Common myeloid progenitor, CD34-positive (primary cell): ENCODE measurements at regions not wholly inside any gene's neighbourhood (a gene's known extent, or its start where the extent isn't known, plus 50 kb on each side); places are given as distances from the start of the nearest gene placed in this dataset.

Experiments used
- CTCF ChIA-PET: fragments of 350-600 bp; sonication (Branson Sonifier 250); formaldehyde crosslinking; loops from one replicate; lab custom pipeline; 2021; ENCODE audit warnings: antibody characterized with exemption; lab: Charles Lee
- POLR2A ChIA-PET: fragments of 350-600 bp; sonication (Branson Sonifier 250); formaldehyde crosslinking; loops from one replicate; lab custom pipeline; 2021; ENCODE audit warnings: antibody characterized with exemption; lab: Charles Lee
- DNase-seq, 3 donors: peaks; one replicate each; pipeline versions ENCODE4 v3.0.0 to v3.0.0-alpha.2; 2013
- H3K27ac ChIP-seq, 2 experiments: 1 replicate in 1 of 2; 2 replicates in 1 of 2; pipeline ENCODE4 v1.7.0; 2013; ENCODE audit warnings: inconsistent platforms in 2 of 2, low read length in 2 of 2, mild to moderate bottlenecking in 2 of 2, low read depth in 1 of 2, moderate library complexity in 1 of 2; ENCODE audit not compliant: severe bottlenecking in 2 of 2, insufficient read depth in 1 of 2, poor library complexity in 1 of 2
- H3K27me3 ChIP-seq, 5 experiments: replicated peaks in 2 of 5; 1 replicate in 3 of 5; 2 replicates in 2 of 5; pipeline versions ENCODE4 v1.6.1 to v1.7.0; 2013; ENCODE audit warnings: low read length in 4 of 5, mild to moderate bottlenecking in 2 of 5, moderate library complexity in 2 of 5, inconsistent platforms in 1 of 5; ENCODE audit not compliant: insufficient read depth in 5 of 5, control insufficient read depth in 4 of 5
- H3K36me3 ChIP-seq, 4 experiments: 1 replicate in 2 of 4; 2 replicates in 2 of 4; pipeline versions ENCODE4 v1.6.1 to v1.7.0; 2013; ENCODE audit warnings: low read length in 3 of 4, control low read depth in 1 of 4, mild to moderate bottlenecking in 1 of 4; ENCODE audit not compliant: control insufficient read depth in 4 of 4, insufficient read depth in 4 of 4
- H3K4me1 ChIP-seq, 4 experiments: 1 replicate in 3 of 4; 2 replicates in 1 of 4; pipeline versions ENCODE4 v1.6.1 to v1.7.1; 2013; ENCODE audit warnings: low read length in 3 of 4, mild to moderate bottlenecking in 3 of 4, control low read depth in 1 of 4, inconsistent platforms in 1 of 4, moderate library complexity in 1 of 4; ENCODE audit not compliant: control insufficient read depth in 4 of 4, insufficient read depth in 4 of 4; ENCODE audit errors: control extremely low read depth in 1 of 4
- H3K4me3 ChIP-seq, 7 experiments: 1 replicate in 4 of 7; 2 replicates in 3 of 7; pipeline versions ENCODE4 v1.5.1 to v1.7.0; 2013; ENCODE audit warnings: mild to moderate bottlenecking in 7 of 7, low read length in 6 of 7, moderate library complexity in 6 of 7, inconsistent platforms in 2 of 7, low read depth in 2 of 7, control low read depth in 1 of 7; ENCODE audit not compliant: insufficient read depth in 4 of 7, control insufficient read depth in 1 of 7; ENCODE audit errors: extremely low read depth in 1 of 7
- H3K9me3 ChIP-seq, 5 experiments: 1 replicate in 4 of 5; 2 replicates in 1 of 5; pipeline versions ENCODE4 v1.6.1 to v1.7.1; 2013; ENCODE audit warnings: low read length in 4 of 5, mild to moderate bottlenecking in 2 of 5, inconsistent platforms in 1 of 5, low read depth in 1 of 5, moderate library complexity in 1 of 5; ENCODE audit not compliant: control insufficient read depth in 4 of 5, insufficient read depth in 2 of 5; ENCODE audit errors: control extremely low read depth in 1 of 5
- WGBS: methylation state at CpG from one replicate; pipeline ENCODE4 v1.1.5; 2013; ENCODE audit not compliant: insufficient coverage; 5-methylcytosine and 5-hydroxymethylcytosine counted together

DNA sequence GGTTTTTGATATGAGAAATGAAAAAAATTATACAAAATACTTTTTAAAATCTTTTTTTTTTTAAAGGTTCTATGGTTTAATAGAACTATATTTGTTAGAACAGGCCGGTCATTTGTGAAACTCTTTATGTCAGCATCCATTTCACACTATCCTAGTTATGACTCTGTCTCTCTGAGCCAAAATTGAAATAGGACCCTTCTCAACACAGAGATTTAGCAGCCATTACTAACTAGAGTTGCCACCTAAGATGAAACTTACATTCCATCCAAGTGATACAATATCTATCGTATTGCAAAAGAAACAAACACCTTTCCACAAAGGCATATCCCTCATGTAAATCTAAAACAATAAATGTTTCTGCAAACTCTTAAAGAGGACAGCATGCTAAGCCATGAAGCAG lies 249.8 kb downstream of the CDH11 start:
- no peak for DNase-seq
- Histone ChIP-seq H3K9me3 (no peaks in the 10 kb centered on the region), H3K27ac (no peak overlapping the region), H3K27me3 (no peaks in the 10 kb centered on the region), H3K4me3 (no peak overlapping the region), H3K36me3 (no peaks in the 10 kb centered on the region), H3K4me1 (no peaks in the 10 kb centered on the region)
- no CpG with 5 or more reads among the region's 2 CpGs for WGBS
- ChIA-PET POLR2A (no interaction called here), CTCF (no interaction called here)

DNA sequence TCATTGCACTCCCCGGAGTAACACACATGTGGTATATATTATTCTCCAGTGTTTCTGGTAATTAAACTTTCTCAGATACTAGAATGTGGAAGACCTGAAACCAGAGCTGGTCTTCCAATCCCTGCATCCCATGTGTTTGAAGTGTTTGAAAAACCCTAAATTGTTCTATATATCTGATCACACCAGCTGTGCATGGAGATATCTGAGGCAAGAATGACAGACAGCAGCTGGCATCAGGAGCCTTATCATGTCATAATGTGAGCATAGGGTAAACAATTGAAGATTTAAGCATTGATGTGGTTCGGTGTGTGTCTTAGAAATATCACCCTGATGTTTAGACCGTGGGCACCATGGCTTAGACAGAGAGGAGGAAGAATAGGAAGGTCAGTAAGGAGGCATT lies 251.0 kb downstream of the CDH11 start:
- no peaks in the 10 kb centered on the region for H3K36me3 ChIP-seq
- no peak overlapping the region for H3K4me3 ChIP-seq
- no peaks in the 10 kb centered on the region for H3K4me1 ChIP-seq
- no peak for DNase-seq
- WGBS, result 94% methylated on average over 2 of the region's 3 CpGs
- no peak overlapping the region for H3K27ac ChIP-seq
- ChIA-PET CTCF (no interaction called here), POLR2A (no interaction called here)
- H3K9me3 ChIP-seq, result no peaks in the 10 kb centered on the region
- no peaks in the 10 kb centered on the region for H3K27me3 ChIP-seq

DNA sequence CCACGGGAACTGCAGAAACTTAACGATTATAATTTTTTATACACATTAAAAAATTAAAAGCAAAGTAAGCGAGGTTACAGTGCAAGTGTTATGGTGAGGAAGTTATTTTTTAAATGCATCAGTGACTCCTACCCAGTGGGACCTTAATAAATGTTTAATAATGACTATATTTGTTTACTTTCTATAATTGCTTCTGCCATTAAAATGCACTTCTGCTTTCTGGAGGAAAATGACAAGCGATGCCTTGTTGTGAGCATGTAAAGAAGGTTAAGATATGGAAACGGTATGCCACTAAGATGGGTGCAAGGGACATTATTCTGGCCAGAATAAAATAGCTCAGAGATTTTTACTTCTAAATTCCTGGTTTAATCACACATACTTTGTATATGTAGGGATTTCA lies 252.1 kb downstream of the CDH11 start:
- no peak overlapping the region for H3K4me3 ChIP-seq
- ChIA-PET POLR2A (no interaction called here), CTCF (no interaction called here)
- 100% methylated on average over 1 of the region's 5 CpGs for WGBS
- H3K36me3 ChIP-seq, result no peaks in the 10 kb centered on the region
- no peaks in the 10 kb centered on the region for H3K27me3 ChIP-seq
- H3K4me1 ChIP-seq, result no peaks in the 10 kb centered on the region
- DNase-seq, result no peak
- H3K27ac ChIP-seq, result no peak overlapping the region
- no peaks in the 10 kb centered on the region for H3K9me3 ChIP-seq

DNA sequence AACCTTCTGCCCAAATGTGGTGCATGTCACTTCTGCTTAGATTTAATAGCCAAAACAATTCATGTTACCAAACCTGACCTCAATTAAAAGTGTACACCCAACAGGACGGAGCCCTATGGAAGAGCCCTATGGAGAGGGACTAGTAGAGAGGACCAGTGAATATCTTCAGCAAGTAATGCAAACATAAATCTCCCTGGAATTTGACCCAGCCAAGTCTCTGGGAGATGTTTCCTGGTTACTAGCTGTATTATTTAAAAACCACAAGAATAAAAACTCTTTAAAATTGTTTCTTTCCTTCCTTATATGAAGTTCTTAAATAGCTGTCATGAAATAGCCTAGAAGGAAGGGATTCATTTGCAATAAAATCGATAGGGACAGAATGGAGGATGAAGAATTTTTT lies 255.8 kb downstream of the CDH11 start:
- POLR2A ChIA-PET, result no interaction called here
- no peaks in the 10 kb centered on the region for H3K27me3 ChIP-seq
- H3K4me3 ChIP-seq, result no peak overlapping the region
- no peaks in the 10 kb centered on the region for H3K9me3 ChIP-seq
- 100% methylated on average over 1 of the region's 2 CpGs for WGBS
- no peak for DNase-seq
- no peaks in the 10 kb centered on the region for H3K4me1 ChIP-seq
- CTCF ChIA-PET, result no interaction called here
- H3K27ac ChIP-seq, result no peak overlapping the region
- H3K36me3 ChIP-seq, result no peaks in the 10 kb centered on the region

DNA sequence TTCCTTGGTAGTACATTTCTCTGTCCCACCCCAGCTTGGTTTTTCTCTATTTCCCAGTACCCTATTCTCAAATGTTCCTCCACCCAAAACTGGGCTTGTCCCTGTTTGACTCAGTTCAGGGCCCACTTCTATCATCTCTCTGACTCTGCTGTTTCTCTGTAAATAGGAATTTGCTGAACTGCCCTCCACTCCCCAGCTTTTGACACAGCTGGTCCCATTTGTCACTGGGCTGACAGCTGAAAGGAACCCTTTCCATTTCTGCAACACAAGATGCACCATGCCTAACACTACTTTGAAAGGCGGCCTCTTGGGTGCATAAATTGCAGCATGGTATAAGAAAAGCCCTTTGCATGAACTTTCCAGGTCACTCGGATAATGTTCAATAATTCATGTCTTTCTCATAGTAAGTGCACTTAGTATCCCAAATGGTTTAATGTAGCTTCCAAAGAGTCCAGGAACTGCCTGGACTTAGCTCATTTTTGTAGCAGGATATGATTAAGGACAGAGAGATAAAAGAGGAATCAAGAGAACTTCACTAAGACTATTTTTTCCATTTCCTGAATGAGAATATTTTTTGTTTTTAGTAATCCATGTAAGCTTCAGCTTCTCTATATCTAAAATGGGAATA lies 256.7 kb downstream of the CDH11 start:
- Histone ChIP-seq H3K9me3 (no peaks in the 10 kb centered on the region), H3K4me3 (no peak overlapping the region), H3K27me3 (no peaks in the 10 kb centered on the region), H3K36me3 (no peaks in the 10 kb centered on the region), H3K27ac (no peak overlapping the region), H3K4me1 (no peaks in the 10 kb centered on the region)
- WGBS, result 100% methylated on average over 1 of the region's 2 CpGs
- ChIA-PET POLR2A (no interaction called here), CTCF (no interaction called here)
- DNase-seq, result no peak

DNA sequence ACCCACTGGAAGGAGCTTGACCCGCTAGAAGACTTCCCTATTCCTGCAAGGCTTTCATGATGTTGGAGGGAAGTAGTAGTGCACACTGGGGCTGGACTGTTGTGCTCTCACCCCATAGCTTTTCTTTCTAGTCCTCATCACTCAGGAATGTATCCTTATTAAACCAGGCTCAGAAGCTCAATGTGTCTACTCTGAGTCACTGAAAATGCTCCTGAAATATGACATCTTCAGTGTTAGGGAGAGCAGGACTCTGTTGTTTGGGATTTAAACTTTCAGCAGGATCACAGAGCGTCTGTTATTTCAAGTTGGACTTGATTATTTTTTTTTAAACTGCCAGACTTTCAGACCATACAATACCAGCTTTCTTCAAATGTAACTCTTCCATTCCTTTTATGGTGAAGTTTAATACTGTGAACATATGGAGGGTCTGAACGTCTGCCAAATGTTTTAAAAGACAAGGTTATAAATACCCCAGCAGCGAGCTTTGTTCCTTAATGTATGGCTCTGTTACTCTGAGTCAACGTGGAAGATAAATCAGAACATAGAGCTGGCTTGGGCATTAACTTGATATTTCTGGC lies 257.5 kb downstream of the CDH11 start:
- CTCF ChIA-PET, result no interaction called here
- Histone ChIP-seq H3K27ac (no peak overlapping the region), H3K9me3 (no peaks in the 10 kb centered on the region), H3K4me1 (no peaks in the 10 kb centered on the region), H3K27me3 (no peaks in the 10 kb centered on the region), H3K4me3 (no peak overlapping the region), H3K36me3 (no peaks in the 10 kb centered on the region)
- WGBS, result 65% methylated on average over 3 of the region's 5 CpGs
- POLR2A ChIA-PET, result no interaction called here
- no peak for DNase-seq

DNA sequence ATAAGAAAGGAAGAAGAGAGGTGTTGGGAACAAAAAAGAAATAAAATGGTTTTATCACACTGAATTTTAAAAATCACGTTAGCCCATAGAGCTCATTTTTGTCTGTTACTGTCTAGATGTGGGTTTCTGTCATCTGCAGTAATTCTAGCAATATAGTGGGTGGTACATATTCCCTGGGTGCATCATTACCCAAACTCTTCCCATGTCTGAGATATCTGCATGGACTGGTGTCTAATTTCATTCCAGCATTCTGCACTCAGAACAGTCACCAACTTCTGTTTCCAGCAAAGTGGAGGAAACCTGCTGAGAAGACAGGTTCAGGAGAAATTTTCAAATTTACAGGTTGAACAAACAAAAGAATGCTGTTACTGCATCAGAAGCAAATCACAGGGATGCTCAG lies 263.8 kb downstream of the CDH11 start:
- Histone ChIP-seq H3K9me3 (no peaks in the 10 kb centered on the region), H3K4me3 (no peak overlapping the region), H3K36me3 (no peaks in the 10 kb centered on the region), H3K4me1 (no peaks in the 10 kb centered on the region), H3K27me3 (no peaks in the 10 kb centered on the region), H3K27ac (no peak overlapping the region)
- DNase-seq, result no peak
- ChIA-PET CTCF (no interaction called here), POLR2A (no interaction called here)
- WGBS, result 83% methylated on average over 1 of the region's 1 CpG
